ENCODE measurements at regions not wholly inside any gene's neighbourhood (a gene's known extent, or its start where the extent isn't known, plus 50 kb on each side); places are given as distances from the start of the nearest gene placed in this dataset.
A peak's percentile ranks its signal among the peaks of the same experiment; 100 is the strongest.

- H3K9me3 ChIP-seq (replicated peaks in 1 of 3), result no peaks in the 10 kb centered on the region
- peak overlapping the region in 4 of 5 donors; percentile 48 to 84 (median 58) for H3K27ac ChIP-seq
- H3K4me3 ChIP-seq, result no peak overlapping the region
- intact Hi-C loops (cut with DNase I), result no loop called here
- no peaks in the 10 kb centered on the region for H3K27me3 ChIP-seq
- H3K4me1 ChIP-seq (replicated peaks in 1 of 2), result peaks cover 31 to 47% of the 10 kb centered on the region in 2 donors
- TF ChIP-seq POLR2A (IDR thresholded peaks at IDR 0.05), result no peak
- TF ChIP-seq CTCF (IDR thresholded peaks at IDR 0.05), result no peak
- peak; percentile 69 to 91 (median 79) for DNase-seq
- no peaks in the 10 kb centered on the region for H3K36me3 ChIP-seq (replicated peaks in 1 of 2)
- 19 to 40% (median 29%) methylated on average over 13 of the region's 13 CpGs for WGBS, 4 donors
Measured at GRCh38 chr9:89817151-89817950, 212.5 kb downstream of the GADD45G start.

DNA sequence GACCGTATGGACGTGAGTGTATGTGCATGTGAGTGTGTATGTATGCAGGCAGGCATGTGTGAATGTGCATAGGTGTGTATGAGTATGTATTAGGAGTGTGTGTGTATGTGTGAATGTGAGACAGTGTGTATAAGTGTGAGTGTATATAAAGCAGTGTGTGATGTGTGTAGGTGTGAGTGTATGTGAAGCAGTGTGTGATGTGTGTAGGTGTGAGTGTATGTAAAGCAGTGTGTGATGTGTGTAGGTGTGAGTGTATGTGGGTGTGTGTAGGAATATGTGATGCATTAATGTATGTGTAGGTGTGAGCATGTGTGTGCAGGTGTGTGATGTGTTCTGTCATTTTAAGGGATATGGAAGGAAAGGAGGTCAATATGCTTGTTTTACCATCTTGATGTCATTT lies 215.5 kb downstream of the GADD45G start:
- Histone ChIP-seq H3K4me3 (no peak overlapping the region), H3K27ac (no peak overlapping the region), H3K4me1 (replicated peaks in 1 of 2) (peaks cover 21 to 36% of the 10 kb centered on the region in 2 donors), H3K27me3 (no peaks in the 10 kb centered on the region), H3K9me3 (replicated peaks in 1 of 3) (no peaks in the 10 kb centered on the region), H3K36me3 (replicated peaks in 1 of 2) (no peaks in the 10 kb centered on the region)
- DNase-seq, result peak in 2 of 7 donors; percentile 5 to 10
- WGBS, 4 donors, result 94 to 98% (median 97%) methylated on average over 2 of the region's 2 CpGs
- TF ChIP-seq POLR2A (IDR thresholded peaks at IDR 0.05) (no peak), CTCF (IDR thresholded peaks at IDR 0.05) (no peak)
- intact Hi-C loops (cut with DNase I), result no loop called here

DNA sequence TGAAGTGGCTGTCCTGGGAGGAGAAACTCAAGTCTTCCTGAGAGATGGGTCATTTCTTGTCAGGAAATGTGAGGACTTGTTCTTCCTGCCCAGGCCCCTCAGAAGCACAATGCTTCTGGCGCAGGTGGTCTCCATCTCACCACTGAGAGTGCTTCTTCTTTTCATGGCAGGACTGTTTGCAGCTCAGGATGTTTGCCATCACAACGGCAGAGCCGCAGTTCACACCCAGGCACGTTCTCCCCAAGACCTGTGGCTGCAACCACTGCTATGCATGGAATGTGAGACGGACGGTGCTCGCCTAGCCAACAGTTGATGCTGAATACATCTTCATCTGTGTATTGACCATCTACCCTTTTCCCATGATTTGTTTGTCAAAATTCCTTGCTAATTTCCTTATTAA lies 216.3 kb downstream of the GADD45G start:
- H3K27me3 ChIP-seq, result no peaks in the 10 kb centered on the region
- 82 to 90% (median 85%) methylated on average over 7 of the region's 7 CpGs for WGBS, 4 donors
- intact Hi-C loops (cut with DNase I), result no loop called here
- H3K36me3 ChIP-seq (replicated peaks in 1 of 2), result no peaks in the 10 kb centered on the region
- no peak overlapping the region for H3K4me3 ChIP-seq
- no peaks in the 10 kb centered on the region for H3K9me3 ChIP-seq (replicated peaks in 1 of 3)
- H3K27ac ChIP-seq, result no peak overlapping the region
- peak in 2 of 7 donors; percentile 5 to 48 for DNase-seq
- H3K4me1 ChIP-seq (replicated peaks in 1 of 2), result peaks cover 21 to 31% of the 10 kb centered on the region in 2 donors
- TF ChIP-seq CTCF (IDR thresholded peaks at IDR 0.05) (no peak), POLR2A (IDR thresholded peaks at IDR 0.05) (no peak)

- Histone ChIP-seq H3K27me3 (no peaks in the 10 kb centered on the region), H3K4me3 (no peak overlapping the region), H3K27ac (no peak overlapping the region), H3K36me3 (replicated peaks in 1 of 2) (no peaks in the 10 kb centered on the region), H3K4me1 (replicated peaks in 1 of 2) (peaks cover 9 to 12% of the 10 kb centered on the region in 2 donors), H3K9me3 (replicated peaks in 1 of 3) (no peaks in the 10 kb centered on the region)
- no peak for TF ChIP-seq CTCF (IDR thresholded peaks at IDR 0.05)
- DNase-seq, result peak in 2 of 7 donors; percentile 1 to 40
- intact Hi-C loops (cut with DNase I), result no loop called here
- 92 to 100% (median 100%) methylated on average over 2 of the region's 2 CpGs for WGBS, 4 donors
Measured at GRCh38 chr9:89822996-89823395, 218.2 kb downstream of the GADD45G start.
